OCI-LY7 (cell line): ENCODE measurements at regions not wholly inside any gene's neighbourhood (a gene's known extent, or its start where the extent isn't known, plus 50 kb on each side); places are given as distances from the start of the nearest gene placed in this dataset.

Experiments used
- CTCF ChIP-seq: fragments of 200-600 bp; sonication (generic); conservative IDR thresholded peaks from 2 replicates; pipeline ENCODE4 v1.5.1; 2014; ENCODE audit warnings: mild to moderate bottlenecking, antibody characterized with exemption, low read length, moderate library complexity, mixed read lengths
- EZH2phosphoT487 ChIP-seq: fragments of 200-600 bp; sonication (generic); IDR thresholded peaks from 2 replicates; pipeline ENCODE4 v1.6.1; 2018; ENCODE audit warnings: low read depth, borderline replicate concordance, mild to moderate bottlenecking, mixed run types, antibody characterized with exemption, low read length, moderate library complexity, mixed read lengths

GRCh38 chr11:97888641-97889040 is 1132.1 kb upstream of the CNTN5 start:
- no peak for TF ChIP-seq CTCF
- no peak for TF ChIP-seq EZH2phosphoT487
